HepG2 (cell line): ENCODE measurements at regions not wholly inside any gene's neighbourhood (a gene's known extent, or its start where the extent isn't known, plus 50 kb on each side); places are given as distances from the start of the nearest gene placed in this dataset.

ENCODE experiments used
- ATAC-seq: fragments of 200-7000 bp; cut with Tn5 transposase; 3 replicates; pipeline ENCODE4 v1.9.1; 2020; ENCODE audit warnings: mild to moderate bottlenecking, moderate library complexity
- BruUV-seq: library from RNA; stranded (reverse); fragments of 400-500 nt; replicated peaks from 2 replicates; lab custom pipeline; 2021; lab: Mats Ljungman, UMichigan
- CTCF ChIA-PET: fragments of 300-600 bp; formaldehyde crosslinking; extraction: SDS; loops from one replicate; lab custom pipeline; 2021; ENCODE audit warnings: low total read pairs, inconsistent platforms, low intra/inter-chr PET ratio; lab: Yijun Ruan, JAX
- POLR2A ChIA-PET: fragments of 350-600 bp; sonication (Branson Sonifier 250); formaldehyde crosslinking; loops from one replicate; lab custom pipeline; 2020; ENCODE audit warnings: antibody characterized with exemption, inconsistent platforms; lab: Yijun Ruan, JAX
- DNase-seq: peaks from one replicate; pipeline ENCODE4 v3.0.0-alpha.2; 2015; ENCODE audit warnings: low spot score
- FAIRE-seq: peaks from 3 replicates; lab custom pipeline; 2011; peaks lifted over from hg19 to GRCh38; lab: Jason Lieb, UNC
- H2AFZ ChIP-seq: one replicate; pipeline ENCODE4 v1.6.1; 2011; ENCODE audit warnings: low read length, inconsistent platforms
- H3K27ac ChIP-seq: fragments of 300-600 bp; 3 replicates; pipeline ENCODE4 v1.8.0; 2011; ENCODE audit warnings: mixed run types, mild to moderate bottlenecking, mixed read lengths, low read length, inconsistent platforms; ENCODE audit not compliant: insufficient read depth; ENCODE audit errors: extremely low read length
- H3K27me3 ChIP-seq, 2 experiments: fragments of 200-600 bp in 1 of 2; 2 replicates in 1 of 2; 3 replicates in 1 of 2; pipeline versions ENCODE4 v1.6.0 to v1.8.0; 2011; ENCODE audit warnings: low read length in 2 of 2, mild to moderate bottlenecking in 2 of 2, moderate library complexity in 2 of 2, inconsistent platforms in 1 of 2; ENCODE audit not compliant: insufficient read depth in 2 of 2, control insufficient read depth in 1 of 2
- H3K36me3 ChIP-seq, 2 experiments: fragments of 200-600 bp in 1 of 2; replicated peaks in 1 of 2; 2 replicates in 1 of 2; 3 replicates in 1 of 2; pipeline versions ENCODE4 v1.5.1 to v1.8.0; 2011; ENCODE audit warnings: low read length in 2 of 2, inconsistent platforms in 1 of 2; ENCODE audit not compliant: insufficient read depth in 2 of 2, control insufficient read depth in 1 of 2
- H3K4me1 ChIP-seq: 2 replicates; pipeline ENCODE4 v1.5.1; 2012; ENCODE audit warnings: low read length, inconsistent platforms; ENCODE audit not compliant: insufficient read depth
- H3K4me2 ChIP-seq: 2 replicates; pipeline ENCODE4 v1.6.0; 2011; ENCODE audit warnings: low read depth, low read length, inconsistent platforms
- H3K4me3 ChIP-seq, 3 experiments: fragments of 200-600 bp in 1 of 3; sonication (generic), shearing (Covaris generic) in 1 of 3; replicated peaks in 1 of 3; 2 replicates each; pipeline ENCODE4 v1.5.1; 2011 to 2016; ENCODE audit warnings: low read length in 3 of 3, inconsistent platforms in 2 of 3, low read depth in 2 of 3, mild to moderate bottlenecking in 2 of 3, control low read depth in 1 of 3, mixed read lengths in 1 of 3; ENCODE audit not compliant: insufficient read depth in 1 of 3
- H3K79me2 ChIP-seq: one replicate; pipeline ENCODE4 v1.6.1; 2011; ENCODE audit warnings: low read length, inconsistent platforms; ENCODE audit not compliant: insufficient read depth
- H3K9ac ChIP-seq: 2 replicates; pipeline ENCODE4 v1.6.0; 2011; ENCODE audit warnings: mild to moderate bottlenecking, low read depth, low read length, inconsistent platforms; ENCODE audit not compliant: insufficient read depth
- H3K9me3 ChIP-seq: 2 replicates; pipeline ENCODE4 v1.5.1; 2012; ENCODE audit warnings: mild to moderate bottlenecking, low read length
- H4K20me1 ChIP-seq: 2 replicates; pipeline ENCODE4 v1.6.0; 2011; ENCODE audit warnings: inconsistent platforms, mild to moderate bottlenecking, low read length, moderate library complexity; ENCODE audit not compliant: insufficient read depth
- ARID2 ChIP-seq: sonication (generic); formaldehyde crosslinking; IDR thresholded peaks from 2 replicates; pipeline ENCODE4 v1.8.1; 2022; ENCODE audit warnings: mild to moderate bottlenecking, missing genetic modification reagents, borderline replicate concordance
- ARNT ChIP-seq: fragments of 450-650 bp; IDR thresholded peaks from 2 replicates; pipeline ENCODE4 v1.6.1; 2017
- ARNT2 ChIP-seq: sonication (generic); formaldehyde crosslinking; IDR thresholded peaks from 2 replicates; pipeline ENCODE4 v1.8.0; 2022; ENCODE audit warnings: mild to moderate bottlenecking, low read depth, missing genetic modification reagents, moderate library complexity
- CC2D1A ChIP-seq: sonication (generic); formaldehyde crosslinking; IDR thresholded peaks from 2 replicates; pipeline ENCODE4 v1.8.1; 2023; ENCODE audit warnings: mild to moderate bottlenecking, missing genetic modification reagents
- CREB3 ChIP-seq: sonication (generic); formaldehyde crosslinking; IDR thresholded peaks from 2 replicates; pipeline ENCODE4 v1.5.0; 2020; ENCODE audit warnings: missing genetic modification reagents
- ISX ChIP-seq: sonication (generic); formaldehyde crosslinking; conservative IDR thresholded peaks from 2 replicates; pipeline ENCODE4 v1.5.0; 2020; ENCODE audit warnings: missing genetic modification reagents
- KIAA2018 ChIP-seq: sonication (generic); formaldehyde crosslinking; IDR thresholded peaks from 2 replicates; pipeline ENCODE4 v1.5.0; 2020; ENCODE audit warnings: mild to moderate bottlenecking, missing genetic modification reagents, borderline replicate concordance
- MLXIP ChIP-seq: sonication (generic); formaldehyde crosslinking; IDR thresholded peaks from 2 replicates; pipeline ENCODE4 v1.9.0; 2021; ENCODE audit warnings: missing genetic modification reagents, borderline replicate concordance
- NFKBIZ ChIP-seq: IDR thresholded peaks from 2 replicates; pipeline ENCODE4 v1.6.1; 2018; ENCODE audit warnings: missing genetic modification reagents, missing compliant biosample characterization
- PHF5A ChIP-seq: IDR thresholded peaks from one replicate; pipeline ENCODE4 v1.6.1; 2018; ENCODE audit warnings: low read depth, missing genetic modification reagents; ENCODE audit not compliant: unreplicated experiment
- SNAPC2 ChIP-seq: sonication (generic); formaldehyde crosslinking; IDR thresholded peaks from 2 replicates; pipeline ENCODE4 v1.8.1; 2022; ENCODE audit warnings: mild to moderate bottlenecking, missing genetic modification reagents
- ZNF430 ChIP-seq: sonication (generic); formaldehyde crosslinking; IDR thresholded peaks from 2 replicates; pipeline ENCODE4 v1.9.0; 2021; ENCODE audit warnings: mild to moderate bottlenecking, missing genetic modification reagents
- ZNF773 ChIP-seq: sonication (generic); formaldehyde crosslinking; IDR thresholded peaks from 2 replicates; pipeline ENCODE4 v1.4.0; 2020; ENCODE audit warnings: missing genetic modification reagents, borderline replicate concordance
- ZNF792 ChIP-seq: IDR thresholded peaks from 2 replicates; pipeline ENCODE4 v1.6.1; 2016
- ZSCAN21 ChIP-seq: sonication (generic); formaldehyde crosslinking; IDR thresholded peaks from 2 replicates; pipeline ENCODE4 v1.8.0; 2022; ENCODE audit warnings: mild to moderate bottlenecking, missing genetic modification reagents, moderate library complexity, borderline replicate concordance
- WGBS: methylation state at CpG from one replicate; pipeline ENCODE4 v1.1.6; 2017; ENCODE audit warnings: low lambda C conversion rate; 5-methylcytosine and 5-hydroxymethylcytosine counted together
- in situ Hi-C: cut with HindIII; loops from 2 replicates; pipeline ENCODE4 v1.10.0; 2017; ENCODE audit warnings: low pct_unique_long_range_greater_than_20kb; ENCODE audit not compliant: extremely low pct_ligation_motif_present
- intact Hi-C: fragments of 100-400 bp; cut with micrococcal nuclease; formaldehyde crosslinking; loops from one replicate; pipeline ENCODE4 v1.10.0; 2022; ENCODE audit not compliant: unreplicated experiment

DNA sequence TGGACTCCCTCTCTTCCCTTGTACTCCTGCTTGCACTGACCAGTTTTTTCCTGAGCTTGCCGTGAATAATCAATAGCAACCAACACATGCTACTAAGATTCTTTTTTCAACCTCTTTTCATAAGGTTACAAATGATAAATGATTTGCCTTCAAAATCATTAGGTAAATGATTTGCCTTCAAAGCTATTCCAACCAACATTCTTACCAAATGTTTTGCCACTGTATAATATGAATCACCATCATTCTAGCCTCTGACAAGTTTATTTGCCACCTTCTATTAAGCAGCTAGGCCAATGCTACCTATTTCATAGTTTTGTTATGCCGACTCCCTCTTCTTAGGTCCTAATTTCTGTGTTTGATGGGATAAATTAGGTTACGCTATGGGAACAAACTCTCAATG is 385.1 kb downstream of the DTWD2 start:
- H3K27ac ChIP-seq: no peak overlapping the region
- H3K4me1 ChIP-seq: no peaks in the 10 kb centered on the region
- H3K27me3 ChIP-seq: no peaks in the 10 kb centered on the region
- H4K20me1 ChIP-seq: no peaks in the 10 kb centered on the region
- FAIRE-seq: no peak
- BruUV-seq: no TSS peak
- H3K79me2 ChIP-seq: no peaks in the 10 kb centered on the region
- in situ Hi-C loops (loop anchor here (25.0 kb wide), 1 partner anchor 1016 kb away; no protein-coding TSS in a partner anchor), intact Hi-C loops (no loop called here)
- POLR2A ChIA-PET: no interaction called here
- H3K9ac ChIP-seq: no peak overlapping the region
- CTCF ChIA-PET: no interaction called here
- DNase-seq: no peak
- no peak overlapping the region for H3K4me2 ChIP-seq
- H3K4me3 ChIP-seq: no peak overlapping the region
- WGBS: 41% methylated on average over 3 of the region's 3 CpGs
- no peak for ATAC-seq
- no peaks in the 10 kb centered on the region for H3K9me3 ChIP-seq
- H2AFZ ChIP-seq: no peak overlapping the region
- no peaks in the 10 kb centered on the region for H3K36me3 ChIP-seq
- TF ChIP-seq PHF5A (no peak), NFKBIZ (CRISPR knock-in tag) (no peak), ZNF430 (CRISPR knock-in tag) (no peak), ISX (CRISPR knock-in tag) (no peak), ZNF773 (CRISPR knock-in tag) (no peak), KIAA2018 (CRISPR knock-in tag) (no peak), ZSCAN21 (CRISPR knock-in tag) (no peak), CC2D1A (CRISPR knock-in tag) (no peak), MLXIP (CRISPR knock-in tag) (no peak), CREB3 (CRISPR knock-in tag) (no peak), SNAPC2 (CRISPR knock-in tag) (no peak), ZNF792 (CRISPR knock-in tag) (no peak), ARID2 (CRISPR knock-in tag) (no peak), ARNT2 (CRISPR knock-in tag) (no peak), ARNT (no peak)
